BJ (cell line): ENCODE measurements at regions not wholly inside any gene's neighbourhood (a gene's known extent, or its start where the extent isn't known, plus 50 kb on each side); places are given as distances from the start of the nearest gene placed in this dataset.

Experiments
- CTCF ChIA-PET: fragments of 350-600 bp; formaldehyde crosslinking; extraction: SDS; loops from one replicate; lab custom pipeline; 2021; ENCODE audit warnings: antibody characterized with exemption, inconsistent platforms; lab: Yijun Ruan, JAX
- POLR2A ChIA-PET: fragments of 300-600 bp; sonication (Branson Sonifier 250); formaldehyde crosslinking; extraction: SDS; loops from one replicate; lab custom pipeline; 2021; ENCODE audit warnings: antibody characterized with exemption; lab: Charles Lee
- DNase-seq: peaks from one replicate; pipeline ENCODE4 v3.0.0-alpha.2; 2011; ENCODE audit warnings: low read depth
- H3K27me3 ChIP-seq: 2 replicates; pipeline ENCODE4 v1.6.0; 2011; ENCODE audit warnings: low read length; ENCODE audit not compliant: control insufficient read depth, insufficient read depth
- H3K36me3 ChIP-seq: 2 replicates; pipeline ENCODE4 v1.5.1; 2011; ENCODE audit warnings: low read length; ENCODE audit not compliant: control insufficient read depth, insufficient read depth
- H3K4me3 ChIP-seq: 2 replicates; pipeline ENCODE4 v1.5.1; 2011; ENCODE audit warnings: low read depth, mild to moderate bottlenecking, control low read depth, low read length
- TF ChIP-seq, protein P1 (sequence below): IDR thresholded peaks from 2 replicates; pipeline ENCODE4 v1.5.1; 2011; ENCODE audit warnings: low read depth, mild to moderate bottlenecking, control low read depth, inconsistent platforms, low read length, moderate library complexity; ENCODE audit not compliant: insufficient read depth

DNA sequence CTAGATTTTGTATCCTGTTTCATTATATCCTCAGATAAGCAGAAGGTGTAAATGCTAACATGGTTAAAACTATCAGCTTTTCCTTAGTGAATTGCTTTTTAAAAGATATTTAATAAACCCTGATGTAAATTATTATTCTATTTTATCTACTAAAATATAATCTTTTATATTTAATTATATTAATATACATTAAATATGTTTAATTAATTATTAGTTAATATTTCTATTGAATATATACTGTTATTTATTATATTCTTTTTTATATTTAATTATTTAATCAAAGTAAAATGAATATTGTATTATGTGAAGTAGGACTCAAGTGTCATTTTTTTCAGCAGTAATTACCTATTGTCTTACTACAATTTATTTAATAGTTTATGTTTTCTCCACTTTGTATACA, 179.7 kb upstream of the ADGRL4 start:
- POLR2A ChIA-PET, result no interaction called here
- Histone ChIP-seq H3K36me3 (no peaks in the 10 kb centered on the region), H3K27me3 (no peaks in the 10 kb centered on the region), H3K4me3 (no peak overlapping the region)
- CTCF ChIA-PET, result interaction anchor here (0.9 kb wide), 1 partner anchor 12 kb away, joined by 3 read pairs; no protein-coding TSS in a partner anchor
- DNase-seq, result no peak
- TF ChIP-seq, protein P1, sequence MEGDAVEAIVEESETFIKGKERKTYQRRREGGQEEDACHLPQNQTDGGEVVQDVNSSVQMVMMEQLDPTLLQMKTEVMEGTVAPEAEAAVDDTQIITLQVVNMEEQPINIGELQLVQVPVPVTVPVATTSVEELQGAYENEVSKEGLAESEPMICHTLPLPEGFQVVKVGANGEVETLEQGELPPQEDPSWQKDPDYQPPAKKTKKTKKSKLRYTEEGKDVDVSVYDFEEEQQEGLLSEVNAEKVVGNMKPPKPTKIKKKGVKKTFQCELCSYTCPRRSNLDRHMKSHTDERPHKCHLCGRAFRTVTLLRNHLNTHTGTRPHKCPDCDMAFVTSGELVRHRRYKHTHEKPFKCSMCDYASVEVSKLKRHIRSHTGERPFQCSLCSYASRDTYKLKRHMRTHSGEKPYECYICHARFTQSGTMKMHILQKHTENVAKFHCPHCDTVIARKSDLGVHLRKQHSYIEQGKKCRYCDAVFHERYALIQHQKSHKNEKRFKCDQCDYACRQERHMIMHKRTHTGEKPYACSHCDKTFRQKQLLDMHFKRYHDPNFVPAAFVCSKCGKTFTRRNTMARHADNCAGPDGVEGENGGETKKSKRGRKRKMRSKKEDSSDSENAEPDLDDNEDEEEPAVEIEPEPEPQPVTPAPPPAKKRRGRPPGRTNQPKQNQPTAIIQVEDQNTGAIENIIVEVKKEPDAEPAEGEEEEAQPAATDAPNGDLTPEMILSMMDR, result no peak

DNA sequence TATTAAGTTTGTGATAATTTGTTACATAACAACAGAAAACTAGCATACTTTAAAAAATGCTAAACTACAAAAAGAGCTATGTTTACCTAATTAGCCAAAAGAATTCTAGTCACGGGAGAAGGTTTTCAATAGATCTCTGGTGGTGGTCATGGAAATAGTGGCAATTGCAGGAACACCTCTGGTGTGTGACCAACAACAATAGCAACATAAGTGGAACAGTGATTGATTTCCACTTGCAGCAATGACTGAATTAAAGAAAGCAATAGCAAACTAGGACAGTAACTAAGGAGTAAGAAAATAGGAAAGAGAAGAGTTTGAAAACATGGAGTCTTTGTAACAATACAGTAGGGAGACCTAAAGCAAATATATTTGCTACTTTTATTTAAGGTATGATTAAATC, 171.3 kb upstream of the ADGRL4 start:
- Histone ChIP-seq H3K4me3 (no peak overlapping the region), H3K36me3 (no peaks in the 10 kb centered on the region), H3K27me3 (no peaks in the 10 kb centered on the region)
- no peak for DNase-seq
- CTCF ChIA-PET, result no interaction called here
- POLR2A ChIA-PET, result no interaction called here
- TF ChIP-seq, protein P1, result no peak

DNA sequence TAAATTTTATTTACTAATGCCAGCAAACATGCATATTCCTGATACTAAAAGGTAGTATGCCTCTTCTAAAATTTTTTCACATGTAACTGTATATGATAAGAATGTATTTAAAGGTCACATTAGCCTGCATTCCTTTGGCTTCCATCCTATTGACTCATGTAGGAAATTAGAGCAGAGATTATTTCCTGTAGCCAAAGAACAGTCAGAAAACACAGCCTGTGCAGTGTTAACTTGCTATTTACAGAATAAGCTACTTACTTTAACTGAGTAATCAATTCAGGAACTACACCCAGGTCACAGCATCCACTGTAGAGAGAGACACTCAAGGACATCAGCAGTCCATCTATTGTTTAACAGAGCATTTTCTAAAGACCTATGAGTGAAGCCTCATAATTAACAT, 154.5 kb upstream of the ADGRL4 start:
- POLR2A ChIA-PET, result no interaction called here
- Histone ChIP-seq H3K27me3 (no peaks in the 10 kb centered on the region), H3K4me3 (no peak overlapping the region), H3K36me3 (no peaks in the 10 kb centered on the region)
- CTCF ChIA-PET, result interaction anchor here (1.5 kb wide), 1 partner anchor 16 kb away, joined by 3 read pairs; no protein-coding TSS in a partner anchor
- TF ChIP-seq, protein P1, result no peak
- DNase-seq, result no peak

DNA sequence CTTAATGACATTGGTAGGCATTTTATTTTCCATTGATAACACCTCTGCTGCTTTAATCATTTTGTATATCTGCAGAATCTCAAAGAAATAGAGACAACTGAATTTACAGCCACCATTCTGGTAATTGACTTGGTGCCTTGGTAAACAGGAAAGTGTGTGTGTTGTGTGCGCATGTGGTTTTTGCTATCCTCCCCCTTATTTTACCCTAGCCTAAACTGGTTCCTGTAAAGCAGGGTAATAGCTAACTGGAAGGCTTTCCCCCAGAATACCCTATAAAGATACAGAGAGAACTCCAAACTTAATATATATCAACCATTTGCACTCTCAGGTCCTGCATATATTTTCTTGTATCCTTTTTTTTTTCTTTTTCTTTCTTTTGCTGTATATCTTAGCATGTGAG, 149.5 kb upstream of the ADGRL4 start:
- ChIA-PET POLR2A (no interaction called here), CTCF (interaction anchor here (0.6 kb wide), 1 partner anchor 774 kb away, joined by 3 read pairs; no protein-coding TSS in a partner anchor)
- H3K4me3 ChIP-seq, result no peak overlapping the region
- no peak for DNase-seq
- no peaks in the 10 kb centered on the region for H3K36me3 ChIP-seq
- TF ChIP-seq, protein P1, result no peak
- H3K27me3 ChIP-seq, result no peaks in the 10 kb centered on the region

DNA sequence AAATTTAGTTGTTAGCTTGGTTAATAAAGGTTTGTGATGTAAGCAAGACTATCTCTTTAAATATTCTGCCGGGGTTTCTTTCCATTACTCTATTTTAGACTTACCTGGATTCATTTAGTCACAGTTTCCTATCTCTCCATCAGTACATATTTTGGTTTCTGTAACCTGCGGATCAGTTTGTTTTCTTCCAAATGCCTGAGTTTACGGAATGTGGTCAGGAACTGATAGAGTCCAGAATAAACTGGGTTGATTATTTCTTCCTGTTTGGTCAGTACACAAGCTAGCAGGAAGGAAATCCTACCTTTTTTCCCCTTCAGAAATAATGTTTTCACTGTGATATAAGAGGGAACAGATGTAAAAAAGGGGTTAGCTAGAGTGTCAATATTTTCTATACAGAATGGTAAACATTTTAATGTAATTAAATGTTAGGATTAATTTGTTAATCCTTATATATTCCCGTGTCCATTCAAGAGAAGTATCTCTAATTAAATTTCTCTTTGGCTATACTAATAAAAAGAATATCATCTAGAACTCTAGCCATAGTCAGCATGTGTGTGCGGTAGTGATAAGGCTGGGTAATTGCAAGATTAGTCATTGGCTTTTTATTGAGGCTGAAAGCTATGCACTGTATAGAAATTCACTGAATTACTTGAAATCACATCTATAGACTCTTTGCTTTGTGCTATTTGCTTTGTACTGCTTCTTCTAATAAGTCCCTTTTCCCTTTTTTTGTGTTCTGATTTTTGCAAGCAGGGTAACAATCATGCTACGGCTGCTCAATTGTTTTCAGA, 144.7 kb upstream of the ADGRL4 start:
- CTCF ChIA-PET, result no interaction called here
- no peaks in the 10 kb centered on the region for H3K36me3 ChIP-seq

More for the DNA sequence above, 144.7 kb upstream of the ADGRL4 start:
- no peak for DNase-seq
- TF ChIP-seq, protein P1, result no peak
- H3K4me3 ChIP-seq, result no peak overlapping the region
- no peaks in the 10 kb centered on the region for H3K27me3 ChIP-seq
- POLR2A ChIA-PET, result no interaction called here
